Lung microvascular endothelial cell (primary cell): ENCODE measurements at regions not wholly inside any gene's neighbourhood (a gene's known extent, or its start where the extent isn't known, plus 50 kb on each side); places are given as distances from the start of the nearest gene placed in this dataset.

Source experiments
- DNase-seq, 2 donors: peaks; one replicate each; pipeline versions ENCODE4 v3.0.0 to v3.0.0-alpha.2; 2010; ENCODE audit warnings: low read depth in 2 of 2

GRCh38 chr12:77630344-77630743 is 200.3 kb upstream of the NAV3 start:
- DNase-seq: no peak

GRCh38 chr12:77629141-77629540 is 201.6 kb upstream of the NAV3 start:
- DNase-seq: no peak

GRCh38 chr12:77625441-77625840 is 205.3 kb upstream of the NAV3 start:
- peak in 1 of 2 donors; percentile 56 for DNase-seq

GRCh38 chr12:77619425-77619824 is 211.3 kb upstream of the NAV3 start:
- no peak for DNase-seq

- no peak for DNase-seq
Measured at GRCh38 chr12:77617818-77618217, 212.9 kb upstream of the NAV3 start.

GRCh38 chr12:77615332-77615731 is 215.4 kb upstream of the NAV3 start:
- DNase-seq: peak; percentile 6

GRCh38 chr12:77613411-77613810 is 217.3 kb upstream of the NAV3 start:
- no peak for DNase-seq

GRCh38 chr12:77610446-77610845 is 220.2 kb upstream of the NAV3 start:
- DNase-seq: no peak

- no peak for DNase-seq
Measured at GRCh38 chr12:77609016-77609415, 221.7 kb upstream of the NAV3 start.

GRCh38 chr12:77608271-77608824 is 222.3 kb upstream of the NAV3 start:
- no peak for DNase-seq

GRCh38 chr12:77606348-77606747 is 224.3 kb upstream of the NAV3 start:
- no peak for DNase-seq

- no peak for DNase-seq
Measured at GRCh38 chr12:77603946-77604345, 226.7 kb upstream of the NAV3 start.

GRCh38 chr12:77601069-77601468 is 229.6 kb upstream of the NAV3 start:
- DNase-seq: no peak

GRCh38 chr12:77600468-77600843 is 230.2 kb upstream of the NAV3 start:
- DNase-seq: no peak

- no peak for DNase-seq
Measured at GRCh38 chr12:77599782-77600467, 230.8 kb upstream of the NAV3 start.

GRCh38 chr12:77594366-77594765 is 236.3 kb upstream of the NAV3 start:
- no peak for DNase-seq

- DNase-seq: no peak
Measured at GRCh38 chr12:77592836-77593235, 237.9 kb upstream of the NAV3 start.

GRCh38 chr12:77591959-77592743 is 238.5 kb upstream of the NAV3 start:
- no peak for DNase-seq

GRCh38 chr12:77590306-77590705 is 240.4 kb upstream of the NAV3 start:
- no peak for DNase-seq

GRCh38 chr12:77584860-77585259 is 245.8 kb upstream of the NAV3 start:
- no peak for DNase-seq

GRCh38 chr12:77578466-77579220 is 252.1 kb upstream of the NAV3 start:
- DNase-seq: no peak

GRCh38 chr12:77577791-77578190 is 252.9 kb upstream of the NAV3 start:
- no peak for DNase-seq
